Hippocampal formation (tissue), 2 donors: ENCODE measurements at regions not wholly inside any gene's neighbourhood (a gene's known extent, or its start where the extent isn't known, plus 50 kb on each side); places are given as distances from the start of the nearest gene placed in this dataset.

Source experiments
- DNase-seq, 2 donors: peaks; one replicate each; lab custom pipeline; 2025; lab: John Stamatoyannopoulos, UW

- DNase-seq, result no peak
Observed at GRCh38 chr15:61534986-61535385, 305.9 kb upstream of the RORA start.

GRCh38 chr15:61530769-61531168, 301.7 kb upstream of the RORA start:
- DNase-seq, result no peak

- DNase-seq, result no peak
Observed at GRCh38 chr15:61528581-61528910, 299.4 kb upstream of the RORA start.

GRCh38 chr15:61527836-61528580, 298.9 kb upstream of the RORA start:
- DNase-seq, result no peak

GRCh38 chr15:61524545-61524944, 295.4 kb upstream of the RORA start:
- no peak for DNase-seq

GRCh38 chr15:61524086-61524485, 295.0 kb upstream of the RORA start:
- no peak for DNase-seq

GRCh38 chr15:61522411-61522810, 293.3 kb upstream of the RORA start:
- no peak for DNase-seq

- DNase-seq, result no peak
Observed at GRCh38 chr15:61521953-61522352, 292.9 kb upstream of the RORA start.

- no peak for DNase-seq
Observed at GRCh38 chr15:61519296-61519695, 290.2 kb upstream of the RORA start.

GRCh38 chr15:61518191-61518950, 289.3 kb upstream of the RORA start:
- DNase-seq, result no peak

GRCh38 chr15:61517776-61518175, 288.7 kb upstream of the RORA start:
- DNase-seq, result no peak

GRCh38 chr15:61517335-61517734, 288.2 kb upstream of the RORA start:
- no peak for DNase-seq

GRCh38 chr15:61511756-61512155, 282.7 kb upstream of the RORA start:
- DNase-seq, result no peak

GRCh38 chr15:61511089-61511488, 282.0 kb upstream of the RORA start:
- no peak for DNase-seq

GRCh38 chr15:61509327-61509840, 280.3 kb upstream of the RORA start:
- no peak for DNase-seq

- no peak for DNase-seq
Observed at GRCh38 chr15:61503383-61503969, 274.4 kb upstream of the RORA start.

GRCh38 chr15:61501815-61502389, 272.8 kb upstream of the RORA start:
- DNase-seq, result no peak

- DNase-seq, result no peak
Observed at GRCh38 chr15:61500951-61501620, 272.0 kb upstream of the RORA start.

GRCh38 chr15:61500523-61500922, 271.4 kb upstream of the RORA start:
- DNase-seq, result no peak

- DNase-seq, result peak; percentile 4 to 38
Observed at GRCh38 chr15:61499376-61499775, 270.3 kb upstream of the RORA start.

GRCh38 chr15:61489571-61489970, 260.5 kb upstream of the RORA start:
- DNase-seq, result no peak

- no peak for DNase-seq
Observed at GRCh38 chr15:61483599-61483998, 254.5 kb upstream of the RORA start.
